Activated CD4-positive, alpha-beta T cell treated with anti-CD3 and anti-CD28 coated beads, Interleukin-2, amount 50 U/mL, for 48 hours (primary cell): ENCODE measurements at regions not wholly inside any gene's neighbourhood (a gene's known extent, or its start where the extent isn't known, plus 50 kb on each side); places are given as distances from the start of the nearest gene placed in this dataset.

Source experiments
- DNase-seq, 2 experiments: peaks; one replicate each; pipeline ENCODE4 v3.0.0-alpha.2; 2020

DNA sequence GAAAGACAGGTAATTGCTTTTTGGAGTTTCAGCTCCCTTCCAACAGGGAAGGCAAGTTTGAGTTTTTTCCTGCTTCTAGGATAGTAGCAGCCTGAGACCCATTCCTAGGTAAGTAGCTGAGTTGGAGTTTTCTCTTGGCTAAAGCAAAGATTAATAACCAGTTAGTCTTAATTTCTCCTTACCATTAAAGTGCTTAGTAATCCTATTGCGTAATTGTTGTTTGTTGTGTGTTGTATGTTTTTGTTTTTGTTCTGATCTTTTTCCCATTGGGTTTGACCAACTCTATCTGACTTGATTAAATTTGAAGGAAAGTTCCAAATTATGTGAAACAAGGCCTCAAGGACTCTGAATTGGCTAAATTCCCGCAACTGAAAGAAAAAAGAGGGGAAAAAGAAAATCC, 83.5 kb downstream of the TBX22 start:
- no peak for DNase-seq

DNA sequence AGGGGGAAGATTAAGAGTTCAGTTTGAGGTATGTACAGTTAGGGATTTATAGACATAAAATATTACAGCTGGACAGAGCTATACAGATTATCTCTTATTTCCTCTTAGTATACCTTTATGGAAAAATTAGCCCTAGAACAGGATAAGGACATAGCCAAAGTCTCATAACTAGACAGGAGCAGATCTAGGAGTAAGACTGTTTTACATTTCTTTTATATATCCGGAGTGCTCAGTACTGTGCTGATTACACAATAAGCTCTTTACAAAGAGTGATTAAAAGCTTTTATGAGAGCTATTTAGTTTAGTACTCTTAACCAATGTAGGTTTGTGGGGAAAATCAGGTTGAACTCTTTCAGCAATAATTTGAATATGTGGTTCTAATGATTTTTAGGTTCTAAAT, 105.8 kb downstream of the TBX22 start:
- no peak for DNase-seq

DNA sequence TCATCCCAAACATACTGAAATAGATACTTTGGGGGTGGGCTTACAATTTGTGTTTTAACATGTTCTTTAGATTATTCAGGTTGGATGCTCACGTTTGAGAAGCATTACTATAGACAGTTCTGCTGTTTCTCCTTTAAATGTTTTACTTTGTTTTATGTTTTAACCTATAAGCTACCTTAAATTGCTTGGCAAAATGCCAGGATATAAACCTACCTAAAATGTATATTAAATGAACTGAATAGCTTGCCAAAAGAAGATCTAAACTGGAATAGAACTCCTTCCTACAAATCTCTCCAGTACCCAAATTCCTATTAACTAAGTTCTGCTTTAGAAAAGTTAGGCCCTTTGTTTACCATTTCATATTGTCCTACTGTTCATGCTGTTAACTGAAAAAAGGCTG, 124.4 kb downstream of the TBX22 start:
- no peak for DNase-seq

DNA sequence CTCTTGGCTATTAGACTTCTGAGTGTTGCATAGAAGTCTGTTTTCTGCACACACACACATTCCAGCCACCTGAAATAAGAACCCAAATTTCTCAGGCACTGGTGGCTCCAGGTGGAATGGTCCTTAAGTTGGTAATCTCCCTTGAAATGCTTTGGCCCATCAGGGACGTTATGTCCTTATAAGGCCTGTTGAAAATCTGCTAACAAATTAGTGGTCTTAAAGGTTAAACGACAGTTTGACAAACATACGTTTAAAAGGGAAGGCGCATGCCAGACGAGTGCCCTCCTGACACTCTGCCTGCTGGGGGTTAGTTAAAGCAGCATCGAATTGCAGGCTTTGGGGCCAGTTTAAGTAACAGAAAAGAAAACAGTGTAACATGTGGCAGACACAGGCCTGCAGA, 125.0 kb downstream of the TBX22 start:
- no peak for DNase-seq

DNA sequence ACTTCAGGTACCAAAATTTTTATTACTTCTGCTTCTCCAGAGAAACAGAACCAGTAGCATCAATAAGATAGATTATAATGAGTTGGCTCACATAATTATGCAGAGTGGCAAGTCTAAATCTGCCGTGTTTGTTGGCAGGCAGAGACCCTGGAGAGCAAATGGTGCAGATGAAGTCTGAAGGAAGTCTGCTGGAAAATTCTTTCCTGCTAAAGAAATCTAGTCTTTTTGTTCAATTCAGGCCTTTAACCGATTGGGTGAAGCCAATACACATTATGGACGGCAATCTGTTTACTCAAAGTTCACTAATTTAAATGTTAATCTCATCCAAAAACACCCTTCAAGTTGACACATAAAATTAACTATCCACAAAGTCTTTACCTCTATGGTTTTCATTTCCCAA, 156.0 kb downstream of the TBX22 start:
- DNase-seq: no peak

DNA sequence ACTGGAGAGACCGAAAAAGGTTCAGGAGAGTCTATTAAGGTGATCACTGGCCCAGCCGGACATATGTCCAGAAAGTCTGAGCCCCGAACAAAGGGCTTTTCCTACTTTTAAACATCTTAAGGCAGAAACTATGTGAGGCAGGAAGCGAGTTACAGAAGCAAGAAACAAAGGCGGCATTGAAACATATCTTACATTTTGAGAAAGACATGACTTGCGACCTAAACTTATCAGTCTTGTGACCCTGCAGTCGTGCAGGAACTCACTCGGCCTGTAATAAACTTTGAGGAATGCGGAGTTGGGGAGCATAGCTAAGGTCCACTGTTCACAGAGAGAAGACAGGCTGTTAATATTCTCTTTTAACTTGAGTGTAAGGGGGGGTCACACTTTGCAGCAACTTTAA, 158.7 kb downstream of the TBX22 start:
- DNase-seq: no peak

DNA sequence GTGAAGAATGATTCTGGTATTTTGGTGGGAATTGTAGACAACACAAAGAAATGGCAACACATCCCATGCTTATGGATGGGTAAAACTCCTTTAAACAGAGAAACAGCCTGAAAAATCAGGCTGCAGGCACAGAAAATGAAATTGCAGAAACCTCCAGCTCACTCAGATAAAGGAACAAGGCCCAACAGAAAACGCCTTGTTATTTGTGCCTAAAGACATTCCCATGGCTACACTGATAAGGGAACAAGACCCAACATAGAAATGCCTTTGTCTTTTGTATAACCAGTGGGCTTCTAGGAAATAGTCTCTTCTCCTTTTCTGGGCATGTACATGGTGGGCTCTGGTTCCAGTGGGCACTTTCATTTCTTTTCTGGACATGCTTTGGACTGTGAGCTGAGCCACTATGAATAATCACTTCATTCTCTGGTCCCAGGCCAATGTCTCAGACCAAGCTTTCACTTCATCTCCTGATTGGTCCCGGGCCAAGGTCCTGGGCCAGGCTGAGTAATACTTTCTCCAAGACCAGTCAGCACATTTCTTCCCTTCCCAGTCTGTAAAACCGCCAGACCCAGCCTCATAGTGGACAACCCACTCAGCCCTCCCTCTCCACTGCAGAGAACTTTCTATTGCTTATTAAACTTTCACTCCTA, 160.5 kb downstream of the TBX22 start:
- no peak for DNase-seq

DNA sequence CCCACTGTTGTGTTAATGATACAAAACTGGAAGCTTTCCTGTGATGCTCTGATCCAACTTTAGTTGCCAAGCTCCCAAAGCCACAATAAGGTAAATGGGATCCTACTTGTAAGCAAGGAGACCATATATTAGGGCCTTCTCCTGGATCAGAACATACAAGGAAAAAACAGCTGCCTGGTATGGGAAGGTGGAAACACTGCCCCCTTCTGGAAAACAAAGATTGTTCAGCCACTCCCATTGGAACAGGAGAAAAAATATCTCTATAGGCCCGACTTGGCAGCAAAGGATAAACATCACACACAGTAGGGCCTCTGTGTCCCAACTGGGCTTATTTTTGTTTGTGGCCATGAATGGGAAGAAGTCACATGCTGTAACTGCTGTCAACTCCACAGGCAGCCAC, 166.5 kb downstream of the TBX22 start:
- DNase-seq: no peak

DNA sequence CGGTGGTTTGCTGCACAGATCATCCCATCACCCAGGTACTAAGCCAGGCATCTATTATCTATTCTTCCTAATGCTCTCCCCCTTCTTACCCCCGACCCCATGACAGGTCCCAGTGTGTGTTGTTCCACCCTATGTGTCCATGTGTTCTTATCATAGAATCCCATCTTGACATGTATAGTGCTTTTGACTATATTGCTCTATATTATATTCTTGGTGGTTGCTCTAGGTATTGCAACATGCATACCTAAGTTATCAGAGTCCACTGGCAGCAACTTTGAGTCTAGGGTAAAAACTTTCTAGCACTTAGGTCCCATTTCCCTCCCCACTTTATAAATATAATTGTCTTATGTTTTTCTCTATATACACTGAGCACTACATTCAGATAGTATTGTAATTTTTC, 170.3 kb downstream of the TBX22 start:
- DNase-seq: no peak

DNA sequence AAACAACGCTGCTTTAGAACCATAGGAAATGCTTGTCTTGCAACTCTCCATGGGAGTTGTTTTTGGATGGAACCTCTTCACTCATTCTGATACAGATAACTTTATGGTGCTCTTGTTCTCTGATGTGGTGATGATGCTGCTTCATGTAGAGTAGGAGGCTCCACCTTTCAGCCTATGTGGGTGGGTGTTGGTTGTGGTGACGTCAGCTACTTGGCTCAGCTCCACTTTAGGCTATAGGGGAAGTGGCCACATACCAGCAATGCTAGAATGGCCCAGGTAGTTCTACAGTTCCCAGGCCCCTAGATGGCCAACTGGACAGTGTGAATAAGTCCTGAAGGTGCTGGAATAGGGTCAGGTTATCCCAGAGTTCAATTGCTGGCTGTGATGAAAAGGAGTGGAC, 192.1 kb downstream of the TBX22 start:
- DNase-seq: no peak

DNA sequence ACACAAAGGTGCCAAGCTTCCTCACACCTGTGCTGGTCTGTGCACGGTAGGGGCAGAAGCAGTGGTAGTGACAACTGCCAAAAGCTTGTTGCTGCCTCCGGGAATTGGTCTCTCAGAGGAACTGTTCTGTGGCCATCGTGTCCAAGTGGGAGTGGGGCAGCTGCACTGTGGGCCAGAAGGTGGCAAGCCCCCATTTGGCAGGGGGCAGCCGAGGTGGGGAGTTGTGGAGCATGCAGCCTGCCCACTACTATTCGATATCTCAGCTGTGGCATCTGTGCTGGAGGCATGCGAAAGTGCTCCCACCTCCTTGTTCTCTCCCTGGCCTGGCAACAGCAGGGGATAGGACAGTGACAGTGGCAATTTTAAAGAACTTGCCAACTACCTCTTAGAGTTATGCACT, 192.8 kb downstream of the TBX22 start:
- no peak for DNase-seq

DNA sequence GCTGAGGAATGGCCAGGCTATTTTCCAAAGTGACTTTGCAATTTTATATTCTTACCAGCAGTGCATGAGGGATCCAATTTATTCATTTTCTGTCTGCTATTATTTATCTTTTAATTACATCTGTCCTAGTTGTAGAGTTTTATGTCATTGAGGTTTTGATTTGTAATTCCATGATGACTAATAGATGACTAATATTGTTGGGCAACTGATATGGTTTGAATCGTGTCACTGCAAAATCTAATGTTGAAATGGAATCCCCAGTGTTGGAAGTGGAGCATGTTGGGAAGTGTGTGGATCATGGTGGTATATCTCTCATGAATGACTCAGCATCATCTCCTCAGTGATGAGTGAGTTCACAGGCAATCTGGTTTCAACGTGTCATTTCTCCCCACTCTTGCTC, 201.5 kb downstream of the TBX22 start:
- DNase-seq: no peak

DNA sequence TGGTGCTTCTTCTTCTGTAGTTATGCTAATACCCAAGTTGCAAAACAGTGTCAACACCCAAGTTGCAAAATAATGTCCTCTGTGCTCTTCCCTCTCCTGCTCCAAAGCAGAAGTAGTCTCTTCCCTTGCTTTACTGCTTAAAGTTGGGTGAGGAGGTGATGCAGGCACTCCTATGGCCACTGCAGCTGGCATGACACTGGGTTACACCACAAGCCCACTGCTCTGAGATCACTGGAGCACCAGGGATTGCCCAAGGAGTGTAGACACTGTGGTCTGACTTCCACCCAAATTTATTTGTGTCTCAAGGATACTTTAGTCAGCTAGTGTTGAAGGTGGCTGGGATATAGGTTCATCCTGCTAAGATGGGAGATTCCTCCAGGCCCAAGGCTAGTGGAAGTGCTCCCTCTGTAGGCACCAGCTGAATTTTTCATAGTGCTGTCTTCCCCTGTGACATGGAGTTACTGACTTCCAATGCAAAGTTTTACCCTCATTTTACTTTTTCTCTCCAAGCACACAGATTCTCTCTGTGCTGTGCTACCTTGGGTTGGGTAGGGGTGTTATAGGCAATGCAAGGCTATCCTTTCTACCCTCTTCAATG, 196.2 kb upstream of the TENT5D start:
- DNase-seq: no peak

DNA sequence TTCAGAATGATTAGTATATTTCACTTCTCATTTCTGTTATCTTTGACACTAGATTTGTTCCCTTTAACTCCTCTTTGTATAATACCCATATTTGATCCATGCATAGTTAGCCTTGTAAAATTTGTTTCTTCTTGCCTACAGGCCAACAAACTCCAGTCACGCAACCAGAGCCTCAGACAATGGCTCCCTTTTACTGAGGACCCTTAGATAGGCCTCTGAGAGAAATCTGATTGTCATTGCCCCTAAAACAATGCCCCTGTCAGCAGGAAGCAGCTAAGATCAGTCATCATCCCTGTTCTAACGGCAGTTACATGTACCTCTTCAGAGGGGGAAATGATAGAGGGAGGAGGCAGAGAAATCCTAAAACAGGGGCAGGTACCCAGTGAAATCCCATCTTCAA, 190.6 kb upstream of the TENT5D start:
- no peak for DNase-seq

DNA sequence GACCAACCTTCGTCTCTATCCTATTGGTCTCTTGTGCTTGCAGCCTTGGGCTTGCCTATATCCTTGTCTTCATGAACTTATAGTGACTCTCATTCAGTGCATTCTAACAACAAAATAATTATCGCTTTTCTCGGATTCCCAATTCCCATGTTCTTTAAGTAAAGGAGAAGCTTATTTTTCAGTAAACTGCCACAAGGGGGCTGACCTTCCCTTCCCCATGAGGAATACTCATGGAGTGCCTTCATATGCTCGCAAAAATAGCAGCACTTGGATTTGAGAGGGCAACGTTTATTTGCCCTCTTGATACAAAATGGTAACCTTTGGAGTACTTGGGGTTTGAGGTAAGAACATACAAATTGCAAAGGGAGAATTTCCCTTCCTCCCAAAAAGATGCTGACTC, 183.2 kb upstream of the TENT5D start:
- DNase-seq: no peak

DNA sequence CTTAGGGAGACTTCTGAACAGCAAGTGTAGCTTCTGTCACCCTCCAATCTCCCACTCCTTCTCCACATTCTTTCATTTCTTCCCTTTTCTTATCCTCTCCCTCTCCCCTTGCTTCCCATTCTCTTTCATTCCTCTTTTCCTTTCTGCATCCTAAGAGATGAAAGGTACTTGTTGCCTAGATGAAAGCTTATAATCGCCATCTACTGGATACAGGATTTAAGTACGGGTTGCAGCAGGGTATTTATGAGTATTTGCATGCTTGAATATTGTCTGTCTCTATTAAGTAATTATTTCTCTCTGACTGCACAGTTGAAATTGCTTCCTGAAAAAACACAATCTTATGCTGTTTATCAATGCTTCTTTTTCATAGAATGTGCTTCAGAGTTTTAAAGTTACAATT, 174.0 kb upstream of the TENT5D start:
- DNase-seq: no peak

DNA sequence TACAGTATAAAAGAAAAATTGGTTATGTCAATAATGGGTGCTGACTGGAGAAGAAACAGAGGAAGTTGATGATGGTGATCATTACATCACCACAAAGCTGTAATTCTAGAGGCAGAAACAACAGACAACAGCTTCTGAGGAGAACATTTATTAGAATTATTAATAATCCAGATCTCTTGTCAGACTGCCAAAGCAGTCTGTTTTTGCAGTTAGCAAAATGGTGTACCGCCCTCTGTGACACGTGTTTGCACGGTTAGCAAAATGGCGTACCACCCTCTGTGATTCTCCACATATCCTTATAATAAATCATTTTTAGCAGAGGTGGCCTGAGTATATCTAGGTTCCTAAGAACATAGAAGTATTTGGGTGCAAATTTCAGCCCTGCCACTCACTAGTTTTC, 154.0 kb upstream of the TENT5D start:
- DNase-seq: no peak

DNA sequence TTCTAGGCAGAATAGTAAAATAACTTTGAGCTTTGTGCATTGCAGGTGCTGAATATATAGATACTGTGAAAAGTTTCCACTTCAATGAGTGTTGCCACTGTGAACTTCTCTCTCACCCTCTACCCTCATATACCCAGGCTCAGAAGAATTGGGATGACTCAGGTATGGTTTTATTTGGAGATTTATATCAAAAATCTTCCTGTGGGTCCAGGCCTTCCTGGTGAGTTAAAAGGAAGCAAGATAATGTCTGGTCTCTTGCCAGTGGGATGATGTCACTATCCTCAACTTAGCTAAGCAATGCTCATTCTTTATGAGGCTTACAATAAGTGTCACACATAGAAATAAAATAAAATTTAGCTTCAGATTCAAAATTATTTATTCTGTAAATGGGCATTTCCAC, 153.3 kb upstream of the TENT5D start:
- DNase-seq: no peak

DNA sequence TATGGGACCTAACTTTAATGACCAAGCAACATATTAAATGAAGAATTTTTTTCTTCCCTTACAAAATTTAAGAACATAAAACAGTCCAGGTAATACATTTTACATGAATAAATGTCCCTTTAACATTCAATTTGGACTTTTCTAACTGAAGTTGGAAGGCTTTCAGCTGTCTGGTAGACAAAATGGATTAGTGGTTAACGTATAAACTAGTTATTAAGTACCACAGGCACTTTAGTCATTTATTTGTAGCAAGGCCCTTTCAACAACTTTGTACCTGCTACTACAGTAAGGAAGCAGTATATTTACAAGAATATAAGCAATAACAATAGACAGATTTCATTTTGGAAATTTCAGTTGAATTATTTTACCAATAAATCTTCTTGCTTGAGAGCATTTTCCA, 152.5 kb upstream of the TENT5D start:
- no peak for DNase-seq

DNA sequence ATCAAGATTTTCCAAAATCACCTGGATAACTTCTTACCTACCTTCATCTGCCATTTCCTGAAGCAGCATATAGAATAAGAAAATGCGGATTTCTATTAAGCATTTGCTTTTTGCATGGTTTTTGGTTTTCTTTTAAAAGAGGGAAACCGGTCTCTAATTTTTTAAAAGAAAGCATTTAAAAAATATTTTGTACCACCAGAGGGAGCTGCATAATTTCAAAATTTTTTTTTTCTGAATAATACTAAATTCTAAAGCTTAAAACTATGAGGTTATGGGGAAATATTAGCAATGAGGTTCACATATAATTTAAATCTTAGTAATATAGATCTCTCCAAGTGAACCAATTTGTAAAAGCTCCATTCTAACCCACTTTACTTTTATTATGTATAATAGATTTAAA, 137.7 kb upstream of the TENT5D start:
- no peak for DNase-seq

DNA sequence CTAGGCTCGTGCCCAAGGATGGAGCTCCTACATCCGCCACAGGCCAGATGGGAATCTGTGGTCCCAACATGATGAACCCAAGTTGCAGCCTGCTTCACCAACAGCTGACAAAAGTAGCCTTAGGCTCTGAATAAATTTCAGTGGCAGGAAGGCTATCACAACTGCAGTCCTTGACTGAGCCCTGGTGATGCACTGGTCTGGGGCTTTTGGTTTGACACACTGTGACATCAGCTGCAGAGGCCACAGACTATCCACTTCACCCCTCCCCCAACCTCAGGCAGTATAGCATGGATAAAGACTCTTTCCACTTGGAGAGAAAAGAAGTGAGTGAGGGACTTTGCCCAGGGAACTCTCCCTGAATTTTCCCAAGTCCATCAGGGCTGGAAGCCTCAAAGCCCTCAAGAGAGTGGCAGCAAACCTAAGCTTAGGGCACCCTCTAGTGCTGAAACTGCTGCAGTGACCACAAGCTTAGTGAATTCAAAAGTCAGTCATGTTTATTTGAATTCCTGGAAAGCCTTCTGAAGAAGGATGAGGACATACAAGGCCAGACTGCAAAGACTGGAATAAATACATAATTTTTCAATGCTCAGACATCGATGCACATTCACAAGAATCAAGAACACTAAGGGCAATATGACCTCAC, 135.0 kb upstream of the TENT5D start:
- no peak for DNase-seq

DNA sequence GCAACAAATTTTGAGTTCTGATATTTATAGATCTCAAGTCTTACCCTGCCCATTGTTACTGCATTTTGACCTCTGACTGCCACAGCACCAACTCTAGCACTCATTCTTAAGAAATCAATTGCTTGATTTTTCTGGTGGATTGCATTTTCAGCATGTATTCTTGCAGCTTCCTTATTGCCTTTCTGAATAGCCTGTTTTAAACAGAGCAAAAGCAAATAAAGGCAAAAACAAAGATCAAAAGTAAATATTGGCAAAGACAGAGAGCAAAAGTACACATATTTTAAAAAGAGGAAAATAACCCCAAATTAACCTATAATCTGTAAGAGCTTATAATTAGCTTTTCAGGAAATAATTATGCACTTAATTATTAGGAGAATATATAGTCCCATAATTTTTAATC, 129.4 kb upstream of the TENT5D start:
- DNase-seq: no peak

DNA sequence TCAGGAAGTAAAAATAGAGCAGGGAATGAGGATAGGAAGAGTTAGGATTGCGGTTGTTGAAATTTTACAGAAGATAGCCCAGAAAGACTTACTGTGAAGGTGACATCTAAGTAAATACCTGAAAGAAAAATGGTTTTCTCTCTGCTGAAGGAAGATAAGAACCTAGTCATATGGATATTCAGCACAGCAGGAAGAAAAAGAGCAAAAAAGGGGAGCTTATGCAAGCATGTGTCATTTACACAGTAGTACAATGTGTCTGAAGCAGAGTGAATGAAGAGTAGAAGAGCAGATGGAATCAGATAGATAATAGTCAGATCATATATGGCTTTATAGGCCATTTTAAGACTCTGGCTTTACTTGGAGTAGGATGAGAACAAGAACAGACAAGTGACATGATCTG, 126.9 kb upstream of the TENT5D start:
- no peak for DNase-seq

DNA sequence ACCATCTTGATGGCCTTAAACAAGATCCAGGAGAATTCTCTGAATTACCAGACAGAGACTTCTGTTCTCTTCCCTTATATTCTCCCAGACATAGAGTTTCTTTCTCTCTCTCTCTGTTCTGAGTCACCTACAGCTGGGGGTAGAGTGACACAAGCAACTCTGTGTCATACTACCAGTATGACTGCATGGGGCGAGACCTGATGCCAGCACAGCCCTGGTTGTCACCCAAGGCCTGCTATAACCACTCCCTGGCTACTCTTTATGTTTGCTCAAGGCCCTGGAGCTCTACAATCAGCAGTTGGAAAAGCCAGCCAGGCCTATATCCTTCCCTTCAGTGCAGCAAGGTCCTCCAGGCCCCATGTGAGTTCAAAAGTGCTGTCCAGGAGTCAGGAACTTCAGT, 114.2 kb upstream of the TENT5D start:
- no peak for DNase-seq

DNA sequence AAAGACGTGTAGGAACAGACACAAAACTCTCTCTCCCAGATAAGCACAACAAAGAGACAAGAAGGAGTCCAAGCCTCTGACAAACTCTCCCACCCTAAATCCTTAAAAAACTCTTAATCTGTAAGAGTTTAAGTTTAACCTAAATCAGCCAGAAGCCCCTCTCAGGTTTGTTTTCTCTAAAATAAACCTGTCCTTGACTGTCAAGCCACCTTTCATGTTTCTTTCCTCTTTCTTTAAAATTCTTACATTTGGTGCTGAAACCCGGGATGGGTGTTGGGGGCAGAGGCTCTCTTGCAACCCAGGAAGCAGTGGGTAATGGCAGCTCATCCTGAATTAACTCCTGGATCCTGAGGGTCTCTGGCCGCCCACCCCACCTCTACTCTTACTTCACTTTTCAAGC, 107.8 kb upstream of the TENT5D start:
- no peak for DNase-seq
